NCI-H1930 (cell line): ENCODE measurements at regions not wholly inside any gene's neighbourhood (a gene's known extent, or its start where the extent isn't known, plus 50 kb on each side); places are given as distances from the start of the nearest gene placed in this dataset.
"Not testable (repeated sequence)": the region's sequence is repeated elsewhere in the genome, so short reads cannot be mapped to it uniquely, and the experiment has no call there.

Experiments
- DNase-seq, 2 experiments: peaks; one replicate each; lab custom pipeline; 2025; lab: John Stamatoyannopoulos, UW

DNA sequence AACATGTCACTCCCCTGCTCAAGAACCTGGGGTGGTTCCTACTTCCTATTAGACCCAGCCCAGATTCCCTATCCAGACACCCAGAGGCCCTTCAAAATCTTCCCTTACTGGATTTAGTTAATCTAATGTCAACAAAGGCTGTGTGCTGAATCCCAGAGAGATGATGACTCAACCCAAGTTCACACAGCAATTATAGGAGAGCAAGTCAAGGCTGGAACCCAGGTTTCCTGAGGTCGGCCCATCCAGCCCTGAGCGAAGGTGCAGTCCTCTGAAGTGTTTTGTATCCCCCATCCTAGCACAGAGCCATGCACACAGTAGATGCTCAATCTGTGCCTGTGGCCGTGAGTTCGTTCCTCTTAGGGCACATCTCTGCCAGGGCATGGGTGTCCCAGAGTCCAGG, 452.1 kb downstream of the GOLGA6L6 start:
- not testable (repeated sequence) for DNase-seq

DNA sequence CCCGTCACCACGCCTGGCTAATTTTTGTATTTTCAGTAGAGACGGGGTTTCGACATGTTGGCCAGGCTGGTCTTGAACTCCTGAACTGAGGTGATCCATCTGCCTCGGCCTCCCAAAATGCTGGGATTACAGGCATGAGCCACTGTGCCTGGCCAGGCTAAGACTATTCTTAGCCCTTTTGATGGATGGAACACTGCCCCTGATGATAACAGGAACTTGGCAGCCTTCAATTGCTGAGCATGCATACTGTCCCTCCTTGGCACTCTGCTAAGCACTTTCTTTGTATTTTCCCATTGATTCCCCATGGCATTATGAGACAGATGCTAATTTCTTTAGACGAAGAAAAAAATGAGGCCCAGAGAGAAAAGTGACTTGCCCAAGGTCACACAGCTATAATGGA, 457.6 kb downstream of the GOLGA6L6 start:
- not testable (repeated sequence) for DNase-seq

DNA sequence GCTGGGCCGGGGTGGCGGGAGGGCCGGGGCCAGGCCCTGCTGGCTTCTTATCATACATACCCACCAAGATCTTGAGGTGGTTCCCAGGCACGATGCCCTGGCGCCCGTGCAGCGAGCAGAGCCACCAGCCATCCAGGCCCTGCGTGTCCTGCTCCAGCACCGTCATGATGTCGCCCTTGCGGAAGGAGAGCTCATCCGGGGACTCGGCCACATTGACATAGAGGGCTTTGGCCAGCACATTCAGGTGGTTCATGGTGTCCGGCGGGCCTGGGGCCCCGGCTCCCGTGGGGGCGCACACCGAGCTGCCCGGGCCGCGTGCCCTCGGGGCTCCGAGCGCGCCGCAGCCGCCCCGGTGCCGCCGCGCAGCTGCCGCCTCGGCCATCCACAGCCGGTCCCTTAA, 467.5 kb downstream of the GOLGA6L6 start:
- not testable (repeated sequence) for DNase-seq

DNA sequence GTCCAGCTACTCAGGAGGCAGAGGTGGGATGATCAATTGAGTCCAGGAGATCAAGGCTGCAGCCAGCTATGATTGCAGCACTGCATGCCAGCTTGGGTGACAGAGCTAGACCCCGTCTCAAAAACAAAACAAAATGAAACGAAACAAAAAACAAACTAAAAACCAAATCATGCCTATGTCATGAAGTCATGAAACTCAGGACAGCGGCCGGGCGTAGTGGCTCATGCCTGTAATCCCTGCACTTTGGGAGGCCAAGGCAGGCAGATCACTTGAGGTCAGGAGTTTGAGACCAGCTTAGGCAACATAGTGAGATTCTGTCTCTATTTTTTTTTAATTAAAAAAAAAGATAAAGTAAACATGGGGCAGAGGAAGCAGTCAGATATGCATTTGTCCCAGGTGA, 472.6 kb downstream of the GOLGA6L6 start:
- DNase-seq = not testable (repeated sequence)

DNA sequence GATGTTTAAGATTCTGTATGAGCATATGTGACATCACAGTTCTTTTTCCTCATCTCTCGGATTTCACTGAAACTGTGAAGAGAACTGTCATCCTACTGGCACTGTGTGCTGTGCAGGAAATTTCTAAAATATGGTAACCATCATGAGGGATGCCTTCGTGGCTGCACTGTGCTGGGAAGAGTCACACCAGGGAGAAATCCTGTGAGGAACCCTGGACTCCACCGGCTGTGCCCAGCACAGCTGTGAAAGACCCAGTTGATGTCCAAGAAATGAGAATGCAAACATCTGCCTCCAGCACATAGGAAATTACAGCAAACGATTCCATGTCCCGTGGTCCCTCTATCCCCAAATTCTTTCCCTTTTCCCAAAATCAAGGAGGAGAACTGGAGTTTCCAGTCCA, 475.4 kb downstream of the GOLGA6L6 start:
- not testable (repeated sequence) for DNase-seq

DNA sequence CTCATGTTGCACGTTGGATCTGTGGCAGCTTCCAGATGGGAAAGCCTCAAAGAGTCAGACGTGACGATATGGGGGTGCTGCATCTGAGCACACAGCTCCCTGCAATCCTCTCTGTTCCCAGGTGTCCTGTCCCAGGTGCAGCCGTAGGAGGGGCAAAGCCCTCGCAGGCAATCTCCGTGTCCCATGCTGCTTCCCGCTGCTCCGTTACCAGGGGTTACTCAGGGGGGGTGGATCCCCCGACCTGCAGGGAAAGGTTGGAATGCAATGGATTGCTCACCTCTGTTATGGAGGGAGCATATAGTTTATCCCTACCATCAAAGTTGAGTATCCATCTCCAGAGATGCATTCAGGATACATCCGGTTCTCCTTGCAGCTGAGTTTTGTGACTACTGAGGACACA, 476.1 kb downstream of the GOLGA6L6 start:
- DNase-seq = not testable (repeated sequence)

DNA sequence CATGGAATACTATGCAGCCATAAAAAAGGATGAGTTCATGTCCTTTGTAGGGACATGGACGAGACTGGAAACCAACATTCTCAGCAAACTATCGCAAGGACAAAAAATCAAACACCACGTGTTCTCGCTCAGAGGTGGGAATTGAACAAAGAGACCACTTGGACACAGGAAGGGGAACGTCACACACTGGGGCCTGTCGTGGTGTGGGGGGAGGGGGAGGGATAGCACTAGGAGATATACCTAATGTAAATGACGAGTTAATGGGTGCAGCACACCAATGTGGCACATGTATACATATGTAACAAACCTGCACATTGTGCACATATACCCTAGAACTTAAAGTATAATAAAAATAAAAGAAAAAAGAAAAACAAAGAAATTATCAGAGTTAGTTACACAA, 478.4 kb downstream of the GOLGA6L6 start:
- not testable (repeated sequence) for DNase-seq

DNA sequence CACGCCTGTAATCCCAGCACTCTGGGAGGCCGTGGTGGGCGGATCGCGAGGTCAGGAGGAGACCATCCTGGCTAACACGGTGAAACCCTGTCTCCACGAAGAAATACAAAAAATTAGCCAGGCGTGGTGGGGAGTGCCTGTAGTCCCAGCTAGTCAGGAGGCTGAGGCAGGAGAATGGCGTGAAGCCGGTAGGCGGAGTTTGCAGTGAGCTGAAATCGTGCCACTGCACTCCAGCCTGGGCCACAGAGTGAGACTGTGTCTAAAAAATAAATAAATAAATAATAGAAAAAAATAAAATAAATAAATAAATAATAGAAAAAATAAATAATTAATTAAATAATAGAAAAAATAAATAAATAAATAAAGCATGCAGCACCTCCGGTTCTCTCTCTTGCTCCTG, 480.8 kb downstream of the GOLGA6L6 start:
- not testable (repeated sequence) for DNase-seq

DNA sequence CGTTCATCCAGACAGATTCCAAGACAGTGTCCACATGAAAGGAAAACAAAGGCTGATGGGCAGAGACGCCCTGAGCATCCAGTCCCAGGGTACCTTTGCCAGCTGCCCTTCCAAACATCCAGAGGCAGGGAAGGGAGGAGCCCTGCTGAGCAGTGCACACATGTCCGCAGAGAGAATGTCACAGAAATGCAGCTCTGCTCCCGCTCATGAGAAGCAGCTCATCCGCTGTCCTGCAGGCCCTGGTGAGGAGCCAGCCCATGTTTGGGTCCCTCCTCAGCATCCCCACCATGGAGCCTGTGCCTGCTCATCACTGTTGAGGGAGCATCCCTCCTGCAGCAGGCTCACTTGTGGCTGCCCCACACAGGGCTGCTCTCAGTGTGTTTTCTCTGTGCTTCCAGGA, 484.7 kb downstream of the GOLGA6L6 start:
- not testable (repeated sequence) for DNase-seq

DNA sequence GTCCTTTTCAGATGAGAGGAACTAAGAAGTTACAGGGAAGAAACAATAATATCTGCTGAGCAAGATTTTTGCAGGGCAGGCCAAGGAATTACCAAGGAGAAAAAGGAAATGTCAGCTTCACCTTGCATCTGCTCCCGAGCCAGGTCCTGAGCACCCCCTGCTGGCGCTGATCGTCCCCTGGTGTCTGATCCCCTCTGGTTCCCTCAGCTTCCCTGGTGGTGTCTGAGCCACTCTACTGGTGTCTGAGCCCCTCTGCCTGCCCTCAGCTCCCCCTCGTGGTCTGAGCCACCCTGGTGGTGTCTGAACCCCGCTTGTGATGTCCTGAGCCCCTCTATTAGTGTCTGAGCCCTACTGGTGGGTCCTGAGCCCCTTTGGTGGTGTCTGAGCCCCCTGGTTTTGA, 485.7 kb downstream of the GOLGA6L6 start:
- not testable (repeated sequence) for DNase-seq

DNA sequence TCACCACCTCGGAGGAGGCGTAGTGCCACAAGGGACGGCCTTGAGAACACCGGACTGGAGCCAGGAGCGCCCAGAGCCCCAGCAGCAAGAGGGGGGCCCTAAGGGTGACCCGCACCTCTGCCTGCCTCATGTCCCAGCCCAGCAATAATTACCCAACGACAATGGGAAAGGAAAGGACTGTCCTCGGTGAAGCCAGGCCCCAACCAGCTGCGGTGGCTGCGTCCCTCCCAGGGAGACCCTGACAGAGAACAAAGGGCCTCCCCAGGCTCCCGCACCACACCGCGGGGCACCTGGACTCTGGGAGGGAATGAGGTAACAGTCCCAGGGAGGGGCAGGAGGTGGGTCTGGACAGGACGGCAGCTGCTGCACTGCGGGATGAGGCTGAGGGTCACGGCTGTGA, 493.4 kb downstream of the GOLGA6L6 start:
- DNase-seq = not testable (repeated sequence)

DNA sequence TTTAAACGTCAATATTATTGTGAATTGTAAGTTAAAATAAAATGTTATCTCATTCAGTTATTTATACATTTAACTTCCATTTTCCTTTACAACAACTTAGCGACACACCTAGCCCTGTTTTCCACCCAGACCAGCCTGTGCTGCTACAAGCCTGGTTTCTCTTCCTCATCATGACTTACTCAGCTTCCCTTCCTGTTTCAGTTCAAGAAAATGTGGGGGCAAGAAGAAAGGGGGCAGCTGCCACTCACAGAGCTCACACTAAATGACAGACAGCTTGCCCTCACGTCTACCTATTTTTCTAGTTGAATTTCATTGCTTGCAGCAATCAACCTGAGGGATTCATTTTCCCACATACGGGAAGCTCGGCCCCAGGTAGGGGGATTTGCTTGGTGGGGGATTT, 496.4 kb downstream of the GOLGA6L6 start:
- not testable (repeated sequence) for DNase-seq

DNA sequence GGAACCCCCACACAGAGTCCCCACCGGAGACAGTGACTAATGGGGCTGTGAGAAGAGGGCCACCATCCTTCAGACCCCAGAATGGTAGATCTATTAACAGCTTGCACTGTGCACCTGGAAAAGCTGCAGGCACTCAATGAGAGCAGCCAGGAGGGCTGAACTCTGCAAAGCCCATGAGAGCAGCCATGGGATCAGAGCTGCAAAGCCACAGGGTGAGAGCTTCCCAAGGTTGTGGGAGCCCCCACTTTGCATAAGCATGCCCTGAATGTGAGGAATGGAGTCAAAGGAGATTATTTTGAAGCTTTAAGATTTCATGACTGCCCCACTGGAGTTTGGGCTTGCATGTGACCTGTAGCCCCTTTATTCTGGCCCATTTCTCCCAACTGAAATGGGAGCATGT, 500.9 kb downstream of the GOLGA6L6 start:
- DNase-seq = not testable (repeated sequence)

DNA sequence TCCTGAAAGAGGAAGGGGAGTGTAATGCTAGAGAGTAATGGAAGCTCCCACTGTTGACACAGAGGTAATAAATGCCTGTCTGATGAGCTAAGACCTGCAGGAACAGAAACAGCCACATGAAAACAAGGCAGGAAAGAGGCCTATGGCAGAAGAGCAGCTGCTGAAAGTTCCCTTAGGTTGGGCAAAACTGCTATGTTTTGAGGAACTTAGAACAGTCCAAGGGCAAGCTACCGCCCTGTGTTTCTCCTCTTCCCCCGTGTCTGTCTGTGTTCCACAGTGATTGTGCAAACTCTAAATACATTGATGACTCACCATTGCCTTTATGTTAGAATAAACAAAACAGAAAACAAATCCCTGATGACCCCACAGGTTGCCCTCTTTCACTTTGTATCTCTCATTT, 516.6 kb downstream of the GOLGA6L6 start:
- DNase-seq = not testable (repeated sequence)

DNA sequence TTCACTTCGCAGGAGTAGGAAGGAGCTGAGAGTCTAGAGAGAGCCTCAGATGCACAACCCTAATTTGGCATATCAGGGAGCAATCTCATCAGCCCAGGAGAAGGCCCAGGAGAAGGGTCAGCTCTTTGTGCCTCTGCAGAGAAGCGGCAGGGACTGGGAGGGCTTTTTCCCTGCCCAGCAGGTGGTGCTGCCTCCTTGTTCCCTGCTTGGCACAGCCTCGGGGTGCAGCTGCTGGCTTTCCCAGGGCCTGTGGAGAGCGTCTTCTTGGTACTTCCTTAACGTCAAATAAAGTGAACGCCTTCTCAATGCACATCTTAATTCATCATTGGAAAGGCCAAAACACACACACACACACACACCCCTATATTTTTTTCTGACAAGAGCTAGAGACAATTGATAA, 519.3 kb downstream of the GOLGA6L6 start:
- DNase-seq = not testable (repeated sequence)

DNA sequence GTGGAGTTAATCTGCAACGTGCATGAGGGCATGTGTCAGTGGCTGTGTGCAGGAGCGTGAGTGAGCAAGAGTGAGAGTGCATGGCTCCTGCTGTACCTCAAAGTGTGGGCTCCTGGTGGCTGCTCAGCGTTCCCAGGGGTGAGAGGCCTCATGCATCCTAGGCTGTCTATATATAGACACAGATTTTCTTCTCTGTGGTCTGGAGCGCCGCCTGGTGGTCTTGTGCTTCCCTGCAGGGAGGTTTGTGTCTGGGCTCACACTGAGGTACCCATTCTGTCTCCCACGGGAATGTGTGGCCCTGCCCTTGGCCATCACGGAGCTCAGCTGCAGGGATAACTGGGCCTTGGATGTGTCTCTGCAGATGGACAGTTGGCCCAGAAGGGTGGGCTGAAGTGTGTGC, 520.2 kb downstream of the GOLGA6L6 start:
- DNase-seq = not testable (repeated sequence)

DNA sequence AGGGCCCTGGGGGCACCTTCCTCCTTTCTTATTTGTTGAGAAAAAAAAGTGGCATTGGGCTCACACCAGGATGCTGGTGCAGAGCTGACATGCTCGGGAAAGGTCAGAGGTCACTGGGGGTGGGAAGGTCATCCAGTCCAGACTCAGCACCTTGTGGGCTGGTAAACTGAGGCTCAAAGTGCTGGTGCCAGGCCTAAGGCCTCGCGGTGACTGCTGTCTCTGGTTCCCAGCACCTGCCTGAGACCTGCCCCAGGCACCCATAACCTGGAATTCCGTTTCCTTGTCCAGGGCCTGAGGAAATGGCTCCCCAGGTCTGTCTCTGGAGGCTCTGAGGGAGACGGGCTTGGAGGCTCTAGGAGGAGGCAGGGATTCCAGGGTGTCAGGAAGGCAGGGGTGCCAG, 521.0 kb downstream of the GOLGA6L6 start:
- not testable (repeated sequence) for DNase-seq

DNA sequence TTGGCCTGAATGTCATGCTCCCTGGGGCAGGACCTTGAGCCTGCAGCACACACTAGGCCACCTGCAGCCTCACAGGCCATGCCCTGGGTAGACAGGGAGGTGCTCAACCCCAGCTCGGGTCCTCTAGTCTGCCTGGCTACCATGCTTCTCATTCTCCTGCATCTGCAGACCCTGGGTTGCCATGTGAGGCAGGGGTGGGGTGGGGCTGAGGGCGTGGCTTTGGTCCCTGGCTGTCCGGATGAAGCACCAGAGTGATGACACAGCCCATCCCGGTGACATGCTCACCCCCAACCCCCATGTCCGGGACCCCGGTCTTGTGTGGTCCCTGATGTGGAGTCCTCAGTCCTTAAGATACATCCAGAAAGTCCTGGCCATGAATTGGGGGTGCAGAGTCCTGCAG, 521.8 kb downstream of the GOLGA6L6 start:
- DNase-seq = not testable (repeated sequence)

DNA sequence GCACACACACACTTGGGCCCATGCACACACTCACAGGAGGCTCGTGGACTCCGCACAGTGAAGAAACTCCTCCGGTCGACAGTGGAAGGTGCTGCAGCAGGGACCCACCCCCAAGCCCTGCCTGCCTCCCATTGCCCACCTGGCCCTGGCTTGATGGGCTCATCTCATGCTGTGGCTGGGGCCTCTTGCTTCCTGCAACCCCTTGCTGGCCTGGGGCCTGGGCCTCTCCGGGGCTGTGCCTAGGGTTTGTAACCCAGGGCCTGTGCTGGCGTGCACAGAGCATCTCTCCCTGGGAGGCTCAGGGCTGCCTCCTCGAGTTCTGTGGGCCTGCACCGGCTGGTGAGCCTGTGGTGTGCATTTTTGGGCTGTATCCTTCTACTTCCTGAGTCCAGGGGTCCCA, 524.0 kb downstream of the GOLGA6L6 start:
- not testable (repeated sequence) for DNase-seq

DNA sequence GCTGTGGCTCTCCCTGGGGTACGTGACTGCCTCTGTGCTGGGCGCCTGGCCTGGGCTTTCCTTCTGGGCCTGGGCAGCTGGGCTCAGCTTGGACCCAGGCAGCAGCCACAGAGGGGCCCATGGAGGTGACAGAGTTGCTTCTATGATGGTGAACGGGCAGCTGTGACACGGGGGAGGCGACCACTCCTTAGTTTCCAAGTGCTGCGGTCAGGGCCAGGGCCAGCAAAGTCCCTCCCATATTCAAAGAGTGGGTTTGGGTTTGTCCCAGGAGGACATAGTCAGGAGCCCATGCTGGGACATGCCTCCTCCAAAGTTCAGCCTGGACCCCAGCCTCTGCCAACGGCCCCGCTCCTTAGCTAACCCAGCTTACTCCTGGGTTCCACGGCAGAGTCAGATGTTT, 524.7 kb downstream of the GOLGA6L6 start:
- DNase-seq = not testable (repeated sequence)

DNA sequence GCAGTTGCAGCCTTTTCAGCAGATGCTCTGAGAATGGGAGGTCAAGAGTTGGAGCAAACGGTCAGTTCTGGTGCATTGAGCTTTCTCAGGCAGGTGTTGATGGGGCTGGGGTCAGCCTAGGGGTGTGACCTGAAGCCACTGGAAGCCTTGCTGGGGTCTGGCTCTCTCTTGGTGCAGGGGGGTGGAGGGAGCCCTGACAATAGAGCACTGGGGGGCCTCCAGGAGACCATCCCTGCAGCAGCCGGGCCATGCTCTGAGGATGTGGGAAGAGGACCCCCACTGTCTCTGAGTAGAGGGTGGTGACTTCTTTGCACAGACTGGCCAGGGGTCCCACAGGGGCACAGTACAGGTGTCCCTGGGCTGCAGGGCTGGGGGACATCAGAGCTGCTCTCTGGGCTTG, 528.8 kb downstream of the GOLGA6L6 start:
- DNase-seq = not testable (repeated sequence)

DNA sequence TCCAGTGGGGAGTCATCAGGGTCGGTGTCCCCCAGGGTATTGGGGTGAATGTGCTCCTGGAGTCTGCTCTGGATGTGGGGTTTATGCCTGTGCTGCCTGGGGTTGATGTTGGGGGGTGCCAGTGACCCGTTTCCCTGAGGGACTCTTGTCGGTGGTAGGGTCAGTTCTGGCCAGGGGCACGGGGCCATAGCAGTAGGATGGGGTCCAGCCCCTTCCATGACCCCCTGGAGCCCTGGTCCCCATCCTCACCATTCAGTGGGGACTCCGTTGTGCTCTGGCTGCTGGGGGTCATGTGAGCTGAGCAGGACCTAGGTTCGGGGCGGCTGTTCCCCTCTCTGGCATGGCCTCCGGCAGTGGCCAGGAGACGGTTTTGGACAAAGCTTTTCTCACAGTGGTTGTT, 530.8 kb downstream of the GOLGA6L6 start:
- not testable (repeated sequence) for DNase-seq

DNA sequence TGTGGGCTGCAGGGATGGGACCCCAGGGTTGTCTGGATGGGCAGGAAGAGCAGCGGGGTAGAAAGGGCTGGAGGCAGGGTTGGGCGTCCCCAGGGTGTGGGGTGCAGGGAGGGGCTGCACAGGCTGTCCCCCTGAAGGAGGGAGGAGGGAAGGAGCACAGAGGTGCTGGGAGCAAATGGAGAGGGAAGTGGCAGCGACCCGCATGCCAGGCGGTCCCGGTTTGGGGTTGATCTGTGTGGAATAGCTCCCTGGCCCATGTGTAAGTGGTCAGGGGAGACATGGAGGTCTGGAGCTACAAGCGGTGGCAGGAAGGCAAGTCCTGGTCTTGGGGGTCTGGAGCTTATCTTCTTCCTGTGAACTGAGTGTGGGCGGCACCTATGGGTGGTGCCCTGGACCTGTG, 532.0 kb downstream of the GOLGA6L6 start:
- DNase-seq = not testable (repeated sequence)

DNA sequence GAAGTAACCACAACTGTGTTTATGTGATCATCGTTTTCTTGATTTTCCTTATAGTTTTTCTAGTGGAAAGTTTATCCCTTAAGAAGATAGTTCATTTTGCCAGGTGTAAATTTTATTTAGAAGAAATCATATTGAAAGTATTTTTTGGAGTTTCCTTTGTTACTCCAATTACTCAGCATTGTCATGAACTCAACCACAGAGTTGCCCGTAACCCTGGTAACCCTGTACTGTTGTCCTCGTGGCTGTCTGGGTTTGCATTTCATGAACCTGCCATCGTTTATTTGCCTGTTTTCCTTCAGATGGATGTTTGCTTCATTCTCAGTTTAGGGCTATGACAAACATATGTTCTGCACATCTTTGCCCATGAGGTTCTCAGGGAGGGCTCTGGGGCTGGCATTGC, 534.3 kb downstream of the GOLGA6L6 start:
- not testable (repeated sequence) for DNase-seq

DNA sequence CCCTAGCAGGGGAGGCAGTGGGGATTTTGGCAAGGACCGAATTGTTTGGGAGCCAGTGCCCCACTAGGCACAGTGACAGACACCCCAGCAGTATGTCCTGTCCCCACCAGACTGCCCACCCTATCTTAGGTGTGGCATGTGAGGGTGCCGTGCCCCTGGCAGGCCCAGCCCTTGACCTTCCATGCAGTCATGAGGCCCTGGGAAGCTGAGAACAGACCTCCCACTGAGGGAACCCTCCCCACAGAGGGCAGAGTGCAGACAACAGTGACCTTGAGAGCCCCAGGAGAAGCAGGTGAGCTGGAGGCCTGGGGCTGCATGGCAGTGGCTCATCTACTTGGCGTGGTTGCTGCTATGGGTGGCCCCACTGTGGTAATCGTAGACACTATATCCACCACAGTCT, 538.1 kb downstream of the GOLGA6L6 start:
- DNase-seq = not testable (repeated sequence)
